ENCODE measurements at regions not wholly inside any gene's neighbourhood (a gene's known extent, or its start where the extent isn't known, plus 50 kb on each side); places are given as distances from the start of the nearest gene placed in this dataset.

- no peak for TF ChIP-seq EZH2 (IDR thresholded peaks at IDR 0.05)
- no peak for TF ChIP-seq FOXP2 (optimal IDR thresholded peaks at IDR 0.05; ENCODE audit: control extremely low read depth, extremely low read length, insufficient read depth)
- TF ChIP-seq POLR2AphosphoS5 (IDR thresholded peaks at IDR 0.05; ENCODE audit: borderline replicate concordance, low read depth, low read length): no peak
Measured at GRCh38 chr2:14941151-14941631, 308.7 kb downstream of the LRATD1 start.
